IPS DF 4.7 (cell line): ENCODE measurements at regions not wholly inside any gene's neighbourhood (a gene's known extent, or its start where the extent isn't known, plus 50 kb on each side); places are given as distances from the start of the nearest gene placed in this dataset.
"Not testable (repeated sequence)": the region's sequence is repeated elsewhere in the genome, so short reads cannot be mapped to it uniquely, and the experiment has no call there.

Source experiments
- DNase-seq: peaks from one replicate; pipeline ENCODE4 v3.0.0-alpha.2; 2013; ENCODE audit warnings: low spot score; ENCODE audit errors: extremely low read depth

- no peak for DNase-seq
Observed at GRCh38 chr18:2154278-2154677, 417.0 kb downstream of the METTL4 start.

GRCh38 chr18:2164644-2165550 is 406.4 kb downstream of the METTL4 start:
- no peak for DNase-seq

GRCh38 chr18:2166876-2167275 is 404.4 kb downstream of the METTL4 start:
- not testable (repeated sequence) for DNase-seq

- no peak for DNase-seq
Observed at GRCh38 chr18:2168022-2168421, 403.3 kb downstream of the METTL4 start.

GRCh38 chr18:2169656-2170055 is 401.6 kb downstream of the METTL4 start:
- DNase-seq, result no peak

GRCh38 chr18:2171840-2172625 is 399.3 kb downstream of the METTL4 start:
- DNase-seq, result no peak

GRCh38 chr18:2172881-2173280 is 398.4 kb downstream of the METTL4 start:
- DNase-seq, result no peak

- no peak for DNase-seq
Observed at GRCh38 chr18:2173486-2173885, 397.8 kb downstream of the METTL4 start.

GRCh38 chr18:2178036-2178435 is 393.3 kb downstream of the METTL4 start:
- DNase-seq, result no peak

GRCh38 chr18:2179498-2180183 is 391.7 kb downstream of the METTL4 start:
- no peak for DNase-seq

GRCh38 chr18:2180586-2180985 is 390.7 kb downstream of the METTL4 start:
- DNase-seq, result no peak

GRCh38 chr18:2183432-2183831 is 387.9 kb downstream of the METTL4 start:
- DNase-seq, result no peak

GRCh38 chr18:2186967-2187366 is 384.3 kb downstream of the METTL4 start:
- DNase-seq, result no peak

GRCh38 chr18:2188258-2188657 is 383.0 kb downstream of the METTL4 start:
- no peak for DNase-seq

GRCh38 chr18:2191180-2191790 is 380.0 kb downstream of the METTL4 start:
- no peak for DNase-seq

- no peak for DNase-seq
Observed at GRCh38 chr18:2192562-2192961, 378.7 kb downstream of the METTL4 start.

GRCh38 chr18:2197946-2198345 is 373.4 kb downstream of the METTL4 start:
- no peak for DNase-seq

GRCh38 chr18:2199060-2199459 is 372.2 kb downstream of the METTL4 start:
- no peak for DNase-seq

GRCh38 chr18:2201036-2201600 is 370.2 kb downstream of the METTL4 start:
- DNase-seq, result no peak

- no peak for DNase-seq
Observed at GRCh38 chr18:2204736-2205135, 366.6 kb downstream of the METTL4 start.

GRCh38 chr18:2207294-2207693 is 364.0 kb downstream of the METTL4 start:
- DNase-seq, result no peak
